Lower leg skin (tissue), 3 donors: ENCODE measurements at regions not wholly inside any gene's neighbourhood (a gene's known extent, or its start where the extent isn't known, plus 50 kb on each side); places are given as distances from the start of the nearest gene placed in this dataset.

Experiments used
- CTCF ChIP-seq, 3 donors: fragments of 450-650 bp; IDR thresholded peaks; one replicate each; pipeline ENCODE4 v1.5.1; 2016; ENCODE audit warnings: antibody characterized with exemption in 3 of 3, mild to moderate bottlenecking in 3 of 3, moderate library complexity in 2 of 3
- POLR2A ChIP-seq, 2 donors: fragments of 450-650 bp; IDR thresholded peaks; one replicate each; pipeline ENCODE4 v1.6.1; 2016 to 2017; ENCODE audit warnings: antibody characterized with exemption in 2 of 2, mild to moderate bottlenecking in 1 of 2, moderate library complexity in 1 of 2

GRCh38 chr2:183255411-183255810 lies 131.2 kb downstream of the NUP35 start:
- TF ChIP-seq CTCF (IDR thresholded peaks at IDR 0.05): no peak
- TF ChIP-seq POLR2A (IDR thresholded peaks at IDR 0.05): no peak
